Keratinocyte (primary cell): ENCODE measurements at regions not wholly inside any gene's neighbourhood (a gene's known extent, or its start where the extent isn't known, plus 50 kb on each side); places are given as distances from the start of the nearest gene placed in this dataset.

ENCODE experiments used
- DNase-seq: peaks from one replicate; pipeline ENCODE4 v3.0.0-alpha.2; 2011; ENCODE audit warnings: low read depth, missing footprints, low spot score
- FAIRE-seq: peaks from 2 replicates; lab custom pipeline; 2011; peaks lifted over from hg19 to GRCh38; lab: Jason Lieb, UNC
- H2AFZ ChIP-seq: 2 replicates; pipeline ENCODE4 v1.6.0; 2012; ENCODE audit warnings: low read length, control low read depth, inconsistent platforms; ENCODE audit not compliant: control insufficient read depth
- H3K27ac ChIP-seq: 2 replicates; pipeline ENCODE4 v1.5.1; 2011; ENCODE audit warnings: low read length; ENCODE audit not compliant: control insufficient read depth, insufficient read depth
- H3K27me3 ChIP-seq: 3 replicates; pipeline ENCODE4 v1.6.0; 2011; ENCODE audit warnings: low read length; ENCODE audit not compliant: control insufficient read depth, insufficient read depth; ENCODE audit errors: extremely low read depth
- H3K36me3 ChIP-seq, 2 experiments: 2 replicates in 1 of 2; 3 replicates in 1 of 2; pipeline ENCODE4 v1.5.1; 2011; ENCODE audit warnings: low read length in 2 of 2, mild to moderate bottlenecking in 1 of 2; ENCODE audit not compliant: control insufficient read depth in 2 of 2, insufficient read depth in 2 of 2; ENCODE audit errors: extremely low read depth in 1 of 2
- H3K4me1 ChIP-seq: 3 replicates; pipeline ENCODE4 v1.5.1; 2011; ENCODE audit warnings: low read length; ENCODE audit not compliant: control insufficient read depth, insufficient read depth; ENCODE audit errors: extremely low read depth
- H3K4me2 ChIP-seq: 3 replicates; pipeline ENCODE4 v1.6.0; 2011; ENCODE audit warnings: low read depth, low read length; ENCODE audit not compliant: control insufficient read depth, insufficient read depth; ENCODE audit errors: extremely low read depth
- H3K4me3 ChIP-seq, 3 experiments: fragments of 200-600 bp in 1 of 3; sonication (generic) in 1 of 3; 2 replicates in 2 of 3; 3 replicates in 1 of 3; pipeline ENCODE4 v1.5.1; 2011 to 2016; ENCODE audit warnings: low read length in 3 of 3, mild to moderate bottlenecking in 3 of 3, control low read depth in 2 of 3, inconsistent platforms in 1 of 3, low read depth in 1 of 3, mixed read lengths in 1 of 3, mixed run types in 1 of 3, moderate library complexity in 1 of 3; ENCODE audit not compliant: control insufficient read depth in 2 of 3, insufficient read depth in 2 of 3; ENCODE audit errors: extremely low read depth in 1 of 3
- H3K79me2 ChIP-seq: 2 replicates; pipeline ENCODE4 v1.6.0; 2012; ENCODE audit warnings: low read length; ENCODE audit not compliant: control insufficient read depth, insufficient read depth
- H3K9ac ChIP-seq: 3 replicates; pipeline ENCODE4 v1.6.0; 2011; ENCODE audit warnings: low read length; ENCODE audit not compliant: control insufficient read depth, insufficient read depth; ENCODE audit errors: extremely low read depth
- H3K9me1 ChIP-seq: 3 replicates; pipeline ENCODE4 v1.6.0; 2011; ENCODE audit warnings: low read length; ENCODE audit not compliant: control insufficient read depth, insufficient read depth; ENCODE audit errors: extremely low read depth
- H3K9me3 ChIP-seq: 2 replicates; pipeline ENCODE4 v1.5.1; 2012; ENCODE audit warnings: low read depth, low read length; ENCODE audit not compliant: control insufficient read depth
- H4K20me1 ChIP-seq: 3 replicates; pipeline ENCODE4 v1.6.0; 2011; ENCODE audit warnings: low read length; ENCODE audit not compliant: control insufficient read depth, insufficient read depth; ENCODE audit errors: extremely low read depth
- EZH2 ChIP-seq: IDR thresholded peaks from one replicate; pipeline ENCODE4 v1.6.1; 2012; ENCODE audit warnings: inconsistent platforms, mild to moderate bottlenecking, low read length, moderate library complexity
- dilution Hi-C: fragments of 300-500 bp; cut with MboI; formaldehyde crosslinking; loops from one replicate; pipeline ENCODE4 v1.7.0; 2020; ENCODE audit warnings: low sequenced_read_pairs; ENCODE audit not compliant: extremely low pct_ligation_motif_present
- TF ChIP-seq, protein P1 (sequence below), 3 experiments: IDR thresholded peaks in 1 of 3; conservative IDR thresholded peaks in 1 of 3; optimal IDR thresholded peaks in 1 of 3; 2 replicates in 2 of 3; 3 replicates in 1 of 3; pipeline versions ENCODE3 to v1.5.1; 2011; ENCODE audit warnings: low read length in 3 of 3, mild to moderate bottlenecking in 3 of 3, moderate library complexity in 2 of 3, control low read depth in 1 of 3, inconsistent platforms in 1 of 3; ENCODE audit not compliant: insufficient read depth in 2 of 3; ENCODE audit errors: extremely low read depth in 1 of 3

DNA sequence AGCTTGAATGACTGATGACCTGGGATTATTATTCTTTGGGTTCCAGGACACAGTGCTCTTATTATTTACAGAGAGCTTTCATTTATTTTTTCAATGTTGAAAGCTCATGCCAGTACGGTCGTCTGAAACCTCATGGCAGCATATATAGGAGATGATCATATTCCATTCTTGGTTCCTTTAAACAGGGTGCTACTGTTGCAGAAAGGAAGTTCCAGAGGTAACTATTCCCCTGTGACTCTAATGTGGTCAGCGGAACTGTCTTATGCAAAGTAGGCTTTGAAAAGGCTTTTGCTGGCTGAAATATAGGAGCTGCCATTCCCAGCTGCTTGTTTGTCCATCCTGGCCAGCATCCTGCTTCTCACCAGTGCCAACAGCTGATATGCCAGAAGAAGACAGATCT is 208.3 kb upstream of the LEF1 start:
- TF ChIP-seq, protein P1, sequence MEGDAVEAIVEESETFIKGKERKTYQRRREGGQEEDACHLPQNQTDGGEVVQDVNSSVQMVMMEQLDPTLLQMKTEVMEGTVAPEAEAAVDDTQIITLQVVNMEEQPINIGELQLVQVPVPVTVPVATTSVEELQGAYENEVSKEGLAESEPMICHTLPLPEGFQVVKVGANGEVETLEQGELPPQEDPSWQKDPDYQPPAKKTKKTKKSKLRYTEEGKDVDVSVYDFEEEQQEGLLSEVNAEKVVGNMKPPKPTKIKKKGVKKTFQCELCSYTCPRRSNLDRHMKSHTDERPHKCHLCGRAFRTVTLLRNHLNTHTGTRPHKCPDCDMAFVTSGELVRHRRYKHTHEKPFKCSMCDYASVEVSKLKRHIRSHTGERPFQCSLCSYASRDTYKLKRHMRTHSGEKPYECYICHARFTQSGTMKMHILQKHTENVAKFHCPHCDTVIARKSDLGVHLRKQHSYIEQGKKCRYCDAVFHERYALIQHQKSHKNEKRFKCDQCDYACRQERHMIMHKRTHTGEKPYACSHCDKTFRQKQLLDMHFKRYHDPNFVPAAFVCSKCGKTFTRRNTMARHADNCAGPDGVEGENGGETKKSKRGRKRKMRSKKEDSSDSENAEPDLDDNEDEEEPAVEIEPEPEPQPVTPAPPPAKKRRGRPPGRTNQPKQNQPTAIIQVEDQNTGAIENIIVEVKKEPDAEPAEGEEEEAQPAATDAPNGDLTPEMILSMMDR (optimal IDR thresholded peaks at IDR 0.05 in 1 of 3, IDR thresholded peaks at IDR 0.05 in 1 of 3, conservative IDR thresholded peaks at IDR 0.05 in 1 of 3; ENCODE audit: extremely low read depth in 1 of 3, insufficient read depth in 2 of 3, low read length in 3 of 3), result no peak
- no peak for TF ChIP-seq EZH2
- peaks cover 6% of the 10 kb centered on the region for H3K27me3 ChIP-seq
- no peak overlapping the region for H3K4me2 ChIP-seq
- FAIRE-seq, result no peak
- H3K9me1 ChIP-seq, result no peaks in the 10 kb centered on the region
- no peaks in the 10 kb centered on the region for H4K20me1 ChIP-seq
- dilution Hi-C loops, result no loop called here
- no peaks in the 10 kb centered on the region for H3K79me2 ChIP-seq
- no peak for DNase-seq
- H3K4me1 ChIP-seq, result no peaks in the 10 kb centered on the region
- H3K27ac ChIP-seq, result no peak overlapping the region
- no peak overlapping the region for H3K9ac ChIP-seq
- H2AFZ ChIP-seq, result no peak overlapping the region
- H3K4me3 ChIP-seq, result no peak overlapping the region
- no peaks in the 10 kb centered on the region for H3K36me3 ChIP-seq
- H3K9me3 ChIP-seq, result no peaks in the 10 kb centered on the region

DNA sequence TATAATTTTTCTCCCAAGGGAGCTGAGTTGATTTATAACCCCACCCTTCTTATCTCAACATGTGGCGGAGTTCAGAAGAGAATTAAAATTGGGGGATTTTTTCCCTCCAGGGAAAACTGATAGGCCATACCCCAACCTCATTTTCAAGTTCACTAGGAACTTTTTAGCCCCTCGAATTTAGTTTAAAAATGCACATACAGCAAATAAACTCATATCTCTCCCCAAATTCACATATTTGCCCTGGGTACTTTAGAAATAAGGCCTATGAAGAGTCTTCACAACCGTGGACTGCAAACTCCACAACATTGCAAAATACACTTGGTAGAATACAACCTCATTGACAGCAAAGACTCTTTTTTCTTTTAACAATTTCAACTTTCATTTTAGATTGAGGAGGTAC is 206.7 kb upstream of the LEF1 start:
- no peak for FAIRE-seq
- H3K9me3 ChIP-seq, result no peaks in the 10 kb centered on the region
- no peak overlapping the region for H3K4me2 ChIP-seq

More for the DNA sequence above, 206.7 kb upstream of the LEF1 start:
- no peaks in the 10 kb centered on the region for H3K4me1 ChIP-seq
- H4K20me1 ChIP-seq, result no peaks in the 10 kb centered on the region
- H2AFZ ChIP-seq, result no peak overlapping the region
- no peak overlapping the region for H3K4me3 ChIP-seq
- no peak overlapping the region for H3K9ac ChIP-seq
- no peaks in the 10 kb centered on the region for H3K9me1 ChIP-seq
- no peaks in the 10 kb centered on the region for H3K36me3 ChIP-seq
- TF ChIP-seq, protein P1 (optimal IDR thresholded peaks at IDR 0.05 in 1 of 3, IDR thresholded peaks at IDR 0.05 in 1 of 3, conservative IDR thresholded peaks at IDR 0.05 in 1 of 3; ENCODE audit: extremely low read depth in 1 of 3, insufficient read depth in 2 of 3, low read length in 3 of 3), result no peak
- TF ChIP-seq EZH2, result no peak
- no peak for DNase-seq
- dilution Hi-C loops, result no loop called here
- H3K27me3 ChIP-seq, result peaks cover 9% of the 10 kb centered on the region
- no peak overlapping the region for H3K27ac ChIP-seq
- no peaks in the 10 kb centered on the region for H3K79me2 ChIP-seq
